ENCODE measurements at regions not wholly inside any gene's neighbourhood (a gene's known extent, or its start where the extent isn't known, plus 50 kb on each side); places are given as distances from the start of the nearest gene placed in this dataset.

DNA sequence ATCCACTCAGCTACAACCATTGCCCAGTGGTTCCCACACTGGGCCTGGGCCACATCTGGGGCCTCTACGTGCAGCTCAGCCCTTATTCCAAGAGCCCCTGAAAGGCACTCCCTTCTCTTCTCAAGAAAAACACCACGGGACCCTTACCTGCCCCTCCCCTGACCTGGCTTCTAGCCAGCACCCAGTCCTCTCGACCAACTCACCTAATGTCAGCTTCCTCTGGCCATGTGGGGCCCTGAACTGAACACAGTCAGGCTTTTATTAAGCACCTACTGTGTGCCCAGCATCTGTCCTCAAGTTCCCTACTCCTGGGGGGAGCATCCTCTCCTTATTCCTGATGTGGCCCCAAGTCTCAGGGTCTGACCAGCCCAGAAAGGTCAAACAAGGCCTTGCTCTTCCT, 208.4 kb downstream of the MATN1 start:
- Histone ChIP-seq H3F3A (ENCODE audit: insufficient read depth, low read length, poor library complexity, severe bottlenecking) (no peaks in the 10 kb centered on the region), H3K9me3 (ENCODE audit: low read length) (no peaks in the 10 kb centered on the region), H3K27me3 (ENCODE audit: insufficient read depth, low read depth, low read length) (no peaks in the 10 kb centered on the region), H2AFZ (ENCODE audit: low read depth, low read length) (no peak overlapping the region), H3K79me2 (replicated peaks; ENCODE audit: insufficient read depth, low read length) (no peaks in the 10 kb centered on the region), H3K9ac (ENCODE audit: low read length) (no peak overlapping the region), H3K27ac (ENCODE audit: low read length) (no peak overlapping the region), H3K9me2 (ENCODE audit: insufficient read depth, low read length) (no peaks in the 10 kb centered on the region), H3K4me3 (ENCODE audit: low read length) (no peak overlapping the region), H3K4me2 (ENCODE audit: low read length) (no peak overlapping the region), H4K20me1 (ENCODE audit: insufficient read depth) (no peaks in the 10 kb centered on the region), H3K36me3 (ENCODE audit: insufficient read depth, low read length) (no peaks in the 10 kb centered on the region)
- TF ChIP-seq TAF1 (IDR thresholded peaks at IDR 0.05; ENCODE audit: low read depth) (no peak), POLR2AphosphoS5 (IDR thresholded peaks at IDR 0.05) (no peak), MXI1 (conservative IDR thresholded peaks at IDR 0.05; ENCODE audit: poor library complexity, severe bottlenecking) (no peak), EZH2 (IDR thresholded peaks at IDR 0.05; ENCODE audit: borderline replicate concordance, insufficient read depth, low read length, poor library complexity, severe bottlenecking) (no peak), RAD21 (conservative IDR thresholded peaks at IDR 0.05) (no peak), SMC3 (conservative IDR thresholded peaks at IDR 0.05; ENCODE audit: poor library complexity) (no peak), EP300 (conservative IDR thresholded peaks at IDR 0.05; ENCODE audit: poor library complexity, severe bottlenecking) (no peak)
- TF ChIP-seq, protein P1, sequence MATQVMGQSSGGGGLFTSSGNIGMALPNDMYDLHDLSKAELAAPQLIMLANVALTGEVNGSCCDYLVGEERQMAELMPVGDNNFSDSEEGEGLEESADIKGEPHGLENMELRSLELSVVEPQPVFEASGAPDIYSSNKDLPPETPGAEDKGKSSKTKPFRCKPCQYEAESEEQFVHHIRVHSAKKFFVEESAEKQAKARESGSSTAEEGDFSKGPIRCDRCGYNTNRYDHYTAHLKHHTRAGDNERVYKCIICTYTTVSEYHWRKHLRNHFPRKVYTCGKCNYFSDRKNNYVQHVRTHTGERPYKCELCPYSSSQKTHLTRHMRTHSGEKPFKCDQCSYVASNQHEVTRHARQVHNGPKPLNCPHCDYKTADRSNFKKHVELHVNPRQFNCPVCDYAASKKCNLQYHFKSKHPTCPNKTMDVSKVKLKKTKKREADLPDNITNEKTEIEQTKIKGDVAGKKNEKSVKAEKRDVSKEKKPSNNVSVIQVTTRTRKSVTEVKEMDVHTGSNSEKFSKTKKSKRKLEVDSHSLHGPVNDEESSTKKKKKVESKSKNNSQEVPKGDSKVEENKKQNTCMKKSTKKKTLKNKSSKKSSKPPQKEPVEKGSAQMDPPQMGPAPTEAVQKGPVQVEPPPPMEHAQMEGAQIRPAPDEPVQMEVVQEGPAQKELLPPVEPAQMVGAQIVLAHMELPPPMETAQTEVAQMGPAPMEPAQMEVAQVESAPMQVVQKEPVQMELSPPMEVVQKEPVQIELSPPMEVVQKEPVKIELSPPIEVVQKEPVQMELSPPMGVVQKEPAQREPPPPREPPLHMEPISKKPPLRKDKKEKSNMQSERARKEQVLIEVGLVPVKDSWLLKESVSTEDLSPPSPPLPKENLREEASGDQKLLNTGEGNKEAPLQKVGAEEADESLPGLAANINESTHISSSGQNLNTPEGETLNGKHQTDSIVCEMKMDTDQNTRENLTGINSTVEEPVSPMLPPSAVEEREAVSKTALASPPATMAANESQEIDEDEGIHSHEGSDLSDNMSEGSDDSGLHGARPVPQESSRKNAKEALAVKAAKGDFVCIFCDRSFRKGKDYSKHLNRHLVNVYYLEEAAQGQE (IDR thresholded peaks at IDR 0.05; ENCODE audit: borderline replicate concordance): no peak
- TF ChIP-seq, protein P2, sequence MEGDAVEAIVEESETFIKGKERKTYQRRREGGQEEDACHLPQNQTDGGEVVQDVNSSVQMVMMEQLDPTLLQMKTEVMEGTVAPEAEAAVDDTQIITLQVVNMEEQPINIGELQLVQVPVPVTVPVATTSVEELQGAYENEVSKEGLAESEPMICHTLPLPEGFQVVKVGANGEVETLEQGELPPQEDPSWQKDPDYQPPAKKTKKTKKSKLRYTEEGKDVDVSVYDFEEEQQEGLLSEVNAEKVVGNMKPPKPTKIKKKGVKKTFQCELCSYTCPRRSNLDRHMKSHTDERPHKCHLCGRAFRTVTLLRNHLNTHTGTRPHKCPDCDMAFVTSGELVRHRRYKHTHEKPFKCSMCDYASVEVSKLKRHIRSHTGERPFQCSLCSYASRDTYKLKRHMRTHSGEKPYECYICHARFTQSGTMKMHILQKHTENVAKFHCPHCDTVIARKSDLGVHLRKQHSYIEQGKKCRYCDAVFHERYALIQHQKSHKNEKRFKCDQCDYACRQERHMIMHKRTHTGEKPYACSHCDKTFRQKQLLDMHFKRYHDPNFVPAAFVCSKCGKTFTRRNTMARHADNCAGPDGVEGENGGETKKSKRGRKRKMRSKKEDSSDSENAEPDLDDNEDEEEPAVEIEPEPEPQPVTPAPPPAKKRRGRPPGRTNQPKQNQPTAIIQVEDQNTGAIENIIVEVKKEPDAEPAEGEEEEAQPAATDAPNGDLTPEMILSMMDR (IDR thresholded peaks at IDR 0.05; ENCODE audit: poor library complexity, severe bottlenecking): no peak

DNA sequence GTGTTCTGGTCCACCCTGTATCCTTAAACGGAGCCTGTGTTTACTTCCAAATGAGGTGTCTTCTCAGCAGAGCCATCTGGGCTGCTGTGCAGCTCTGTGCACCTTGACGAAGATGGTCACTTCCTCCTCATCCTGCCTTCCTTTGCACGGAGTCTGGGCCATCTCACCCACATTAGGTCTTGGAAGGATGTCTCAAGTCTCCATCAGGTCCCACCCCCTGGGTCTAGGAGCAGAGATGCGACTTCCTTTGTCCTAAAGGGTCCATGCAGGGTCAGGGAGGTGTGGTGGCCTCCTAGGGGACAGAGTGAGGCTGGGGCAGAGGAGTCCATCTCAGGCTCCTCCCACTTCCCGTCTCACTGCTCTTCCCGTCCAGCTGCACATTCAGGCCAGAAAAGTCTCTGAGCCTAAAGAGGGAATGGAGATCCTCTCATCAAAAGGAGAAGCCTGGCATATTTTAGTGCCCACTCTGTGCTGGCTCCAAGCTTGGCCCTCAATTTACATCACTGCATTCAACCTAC, 209.2 kb downstream of the MATN1 start:
- H3K79me2 ChIP-seq (replicated peaks; ENCODE audit: insufficient read depth, low read length): no peaks in the 10 kb centered on the region
- H3K4me2 ChIP-seq (ENCODE audit: low read length): no peak overlapping the region
- H3K36me3 ChIP-seq (ENCODE audit: insufficient read depth, low read length): no peaks in the 10 kb centered on the region
- no peaks in the 10 kb centered on the region for H3K9me3 ChIP-seq (ENCODE audit: low read length)
- H3K27ac ChIP-seq (ENCODE audit: low read length): no peak overlapping the region
- no peak overlapping the region for H2AFZ ChIP-seq (ENCODE audit: low read depth, low read length)
- H3K9me2 ChIP-seq (ENCODE audit: insufficient read depth, low read length): no peaks in the 10 kb centered on the region
- H3K9ac ChIP-seq (ENCODE audit: low read length): no peak overlapping the region
- TF ChIP-seq, protein P1 (IDR thresholded peaks at IDR 0.05; ENCODE audit: borderline replicate concordance): no peak
- TF ChIP-seq RAD21 (conservative IDR thresholded peaks at IDR 0.05) (no peak), SMC3 (conservative IDR thresholded peaks at IDR 0.05; ENCODE audit: poor library complexity) (no peak), POLR2AphosphoS5 (IDR thresholded peaks at IDR 0.05) (no peak), MXI1 (conservative IDR thresholded peaks at IDR 0.05; ENCODE audit: poor library complexity, severe bottlenecking) (no peak), TAF1 (IDR thresholded peaks at IDR 0.05; ENCODE audit: low read depth) (no peak), EP300 (conservative IDR thresholded peaks at IDR 0.05; ENCODE audit: poor library complexity, severe bottlenecking) (no peak)
- TF ChIP-seq, protein P2 (IDR thresholded peaks at IDR 0.05; ENCODE audit: poor library complexity, severe bottlenecking): no peak
- no peaks in the 10 kb centered on the region for H3F3A ChIP-seq (ENCODE audit: insufficient read depth, low read length, poor library complexity, severe bottlenecking)
- no peak overlapping the region for H3K4me3 ChIP-seq (ENCODE audit: low read length)
- H4K20me1 ChIP-seq (ENCODE audit: insufficient read depth): no peaks in the 10 kb centered on the region
- no peaks in the 10 kb centered on the region for H3K27me3 ChIP-seq (ENCODE audit: insufficient read depth, low read depth, low read length)

Measured in neural cell (in vitro differentiated cells).